ENCODE measurements at regions not wholly inside any gene's neighbourhood (a gene's known extent, or its start where the extent isn't known, plus 50 kb on each side); places are given as distances from the start of the nearest gene placed in this dataset.

DNA sequence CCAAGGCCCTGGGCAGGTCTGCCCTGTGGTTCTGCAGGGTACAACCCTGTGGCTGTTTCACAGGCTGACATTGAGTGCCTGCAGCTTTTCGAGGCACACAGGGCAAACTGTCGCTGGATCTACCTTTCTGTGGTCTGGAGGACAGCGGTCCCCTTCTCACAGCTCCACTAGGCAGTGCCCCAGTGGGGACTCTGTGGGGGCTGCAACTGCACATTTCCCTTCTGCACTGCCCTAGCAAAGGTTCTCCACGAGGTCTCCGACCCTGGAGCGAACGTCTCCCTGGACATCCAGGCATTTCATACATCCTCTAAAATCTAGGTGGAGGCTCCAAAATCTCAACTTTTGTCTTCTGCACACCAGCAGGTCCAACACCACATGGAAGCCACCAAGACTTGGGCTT lies 1645.2 kb upstream of the CDH6 start:
- TF ChIP-seq, protein P1, sequence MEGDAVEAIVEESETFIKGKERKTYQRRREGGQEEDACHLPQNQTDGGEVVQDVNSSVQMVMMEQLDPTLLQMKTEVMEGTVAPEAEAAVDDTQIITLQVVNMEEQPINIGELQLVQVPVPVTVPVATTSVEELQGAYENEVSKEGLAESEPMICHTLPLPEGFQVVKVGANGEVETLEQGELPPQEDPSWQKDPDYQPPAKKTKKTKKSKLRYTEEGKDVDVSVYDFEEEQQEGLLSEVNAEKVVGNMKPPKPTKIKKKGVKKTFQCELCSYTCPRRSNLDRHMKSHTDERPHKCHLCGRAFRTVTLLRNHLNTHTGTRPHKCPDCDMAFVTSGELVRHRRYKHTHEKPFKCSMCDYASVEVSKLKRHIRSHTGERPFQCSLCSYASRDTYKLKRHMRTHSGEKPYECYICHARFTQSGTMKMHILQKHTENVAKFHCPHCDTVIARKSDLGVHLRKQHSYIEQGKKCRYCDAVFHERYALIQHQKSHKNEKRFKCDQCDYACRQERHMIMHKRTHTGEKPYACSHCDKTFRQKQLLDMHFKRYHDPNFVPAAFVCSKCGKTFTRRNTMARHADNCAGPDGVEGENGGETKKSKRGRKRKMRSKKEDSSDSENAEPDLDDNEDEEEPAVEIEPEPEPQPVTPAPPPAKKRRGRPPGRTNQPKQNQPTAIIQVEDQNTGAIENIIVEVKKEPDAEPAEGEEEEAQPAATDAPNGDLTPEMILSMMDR (IDR thresholded peaks at IDR 0.05) = no peak
- no peak for TF ChIP-seq EZH2phosphoT487 (IDR thresholded peaks at IDR 0.05)
